Gastrocnemius medialis (tissue), 4 donors: ENCODE measurements at regions not wholly inside any gene's neighbourhood (a gene's known extent, or its start where the extent isn't known, plus 50 kb on each side); places are given as distances from the start of the nearest gene placed in this dataset.

ENCODE experiments used
- POLR2A ChIP-seq, 2 donors: fragments of 450-650 bp; IDR thresholded peaks; one replicate each; pipeline ENCODE4 v1.6.1; 2017; ENCODE audit warnings: antibody characterized with exemption in 2 of 2, mild to moderate bottlenecking in 2 of 2, moderate library complexity in 2 of 2
- TF ChIP-seq, protein P1 (sequence below), 5 experiments: fragments of 450-650 bp in 3 of 5; fragments of 200-600 bp in 2 of 5; sonication (generic) in 2 of 5; IDR thresholded peaks in 4 of 5; conservative IDR thresholded peaks in 1 of 5; 1 replicate in 4 of 5; 2 replicates in 1 of 5; pipeline ENCODE4 v1.5.1; 2016 to 2019; ENCODE audit warnings: antibody characterized with exemption in 5 of 5, mild to moderate bottlenecking in 3 of 5, moderate library complexity in 3 of 5

DNA sequence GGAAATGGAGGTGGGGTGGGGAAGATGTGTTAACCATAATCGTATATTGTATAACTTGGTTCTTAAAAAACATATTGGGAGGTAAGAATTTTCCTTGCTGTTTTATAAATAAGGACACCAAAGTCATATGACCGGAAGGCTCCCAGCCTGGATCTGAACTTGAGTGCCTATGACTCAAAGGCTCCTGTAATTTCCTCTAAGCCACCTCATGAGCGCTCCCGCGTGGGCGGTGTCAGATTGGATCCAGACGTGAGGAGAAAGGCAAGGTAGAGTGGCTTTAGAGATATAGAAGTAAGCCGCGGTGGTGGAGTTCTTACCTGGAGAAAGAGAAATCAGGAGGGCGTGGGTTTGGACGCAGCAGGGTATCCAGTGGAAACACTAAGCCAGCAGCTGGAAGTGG lies 196.2 kb upstream of the NLRP1 start:
- TF ChIP-seq POLR2A (IDR thresholded peaks at IDR 0.05) = no peak
- TF ChIP-seq, protein P1, sequence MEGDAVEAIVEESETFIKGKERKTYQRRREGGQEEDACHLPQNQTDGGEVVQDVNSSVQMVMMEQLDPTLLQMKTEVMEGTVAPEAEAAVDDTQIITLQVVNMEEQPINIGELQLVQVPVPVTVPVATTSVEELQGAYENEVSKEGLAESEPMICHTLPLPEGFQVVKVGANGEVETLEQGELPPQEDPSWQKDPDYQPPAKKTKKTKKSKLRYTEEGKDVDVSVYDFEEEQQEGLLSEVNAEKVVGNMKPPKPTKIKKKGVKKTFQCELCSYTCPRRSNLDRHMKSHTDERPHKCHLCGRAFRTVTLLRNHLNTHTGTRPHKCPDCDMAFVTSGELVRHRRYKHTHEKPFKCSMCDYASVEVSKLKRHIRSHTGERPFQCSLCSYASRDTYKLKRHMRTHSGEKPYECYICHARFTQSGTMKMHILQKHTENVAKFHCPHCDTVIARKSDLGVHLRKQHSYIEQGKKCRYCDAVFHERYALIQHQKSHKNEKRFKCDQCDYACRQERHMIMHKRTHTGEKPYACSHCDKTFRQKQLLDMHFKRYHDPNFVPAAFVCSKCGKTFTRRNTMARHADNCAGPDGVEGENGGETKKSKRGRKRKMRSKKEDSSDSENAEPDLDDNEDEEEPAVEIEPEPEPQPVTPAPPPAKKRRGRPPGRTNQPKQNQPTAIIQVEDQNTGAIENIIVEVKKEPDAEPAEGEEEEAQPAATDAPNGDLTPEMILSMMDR (IDR thresholded peaks at IDR 0.05 in 4 of 5, conservative IDR thresholded peaks at IDR 0.05 in 1 of 5) = no peak
